Tibial nerve (tissue), 4 donors: ENCODE measurements at regions not wholly inside any gene's neighbourhood (a gene's known extent, or its start where the extent isn't known, plus 50 kb on each side); places are given as distances from the start of the nearest gene placed in this dataset.
A peak's percentile ranks its signal among the peaks of the same experiment; 100 is the strongest.

Source experiments
- DNase-seq, 2 donors: peaks; one replicate each; pipeline ENCODE4 v3.0.0-alpha.2; 2019; ENCODE audit warnings: low spot score in 2 of 2
- H3K27ac ChIP-seq, 4 donors: fragments of 200-600 bp; sonication (generic) in 3 of 4; one replicate each; pipeline ENCODE4 v1.5.1; 2017 to 2019; ENCODE audit warnings: mild to moderate bottlenecking in 1 of 4
- H3K27me3 ChIP-seq, 2 donors: fragments of 200-600 bp; sonication (generic) in 1 of 2; one replicate each; pipeline versions ENCODE4 v1.5.1 to v1.6.0; 2017 to 2019
- H3K36me3 ChIP-seq, 3 donors: fragments of 200-600 bp; sonication (generic); one replicate each; pipeline ENCODE4 v1.5.1; 2018 to 2019
- H3K4me1 ChIP-seq, 4 donors: fragments of 200-600 bp; sonication (generic) in 3 of 4; one replicate each; pipeline ENCODE4 v1.5.1; 2017 to 2019
- H3K4me3 ChIP-seq, 4 donors: fragments of 200-600 bp; sonication (generic) in 3 of 4; one replicate each; pipeline ENCODE4 v1.5.1; 2017 to 2019; ENCODE audit warnings: mild to moderate bottlenecking in 1 of 4, moderate library complexity in 1 of 4
- H3K9me3 ChIP-seq, 4 donors: fragments of 200-600 bp; sonication (generic) in 3 of 4; one replicate each; pipeline ENCODE4 v1.5.1; 2017 to 2019
- CTCF ChIP-seq, 5 experiments: fragments of 200-600 bp in 3 of 5; fragments of 450-650 bp in 2 of 5; sonication (generic) in 3 of 5; IDR thresholded peaks; one replicate each; pipeline ENCODE4 v1.5.1; 2016 to 2019; ENCODE audit warnings: antibody characterized with exemption in 5 of 5, mild to moderate bottlenecking in 3 of 5, moderate library complexity in 2 of 5
- EP300 ChIP-seq, 2 donors: sonication (generic); formaldehyde crosslinking; IDR thresholded peaks; one replicate each; pipeline ENCODE4 v1.6.1; 2017; ENCODE audit warnings: antibody characterized with exemption in 2 of 2, mild to moderate bottlenecking in 1 of 2
- POLR2A ChIP-seq, 2 donors: fragments of 450-650 bp; IDR thresholded peaks; one replicate each; pipeline ENCODE4 v1.6.1; 2017; ENCODE audit warnings: antibody characterized with exemption in 2 of 2, mild to moderate bottlenecking in 2 of 2, moderate library complexity in 2 of 2
- WGBS, 2 donors: methylation state at CpG; one replicate each; pipeline ENCODE4 v1.1.5; 2018; 5-methylcytosine and 5-hydroxymethylcytosine counted together

- no peak for TF ChIP-seq EP300 (IDR thresholded peaks at IDR 0.05)
- no peak for TF ChIP-seq POLR2A (IDR thresholded peaks at IDR 0.05)
- TF ChIP-seq CTCF (IDR thresholded peaks at IDR 0.05): no peak
These were observed 313.7 kb downstream of the SEC14L1 start for GRCh38 chr17:77454242-77455095.

GRCh38 chr17:77455111-77455890 is 314.5 kb downstream of the SEC14L1 start:
- 41 to 55% methylated on average over 22 to 24 of the region's 25 CpGs for WGBS, 2 donors

More at GRCh38 chr17:77454242-77455095, 313.7 kb downstream of the SEC14L1 start:
- DNase-seq: no peak
- Histone ChIP-seq H3K4me3 (peak overlapping the region in 3 of 4 donors; percentile 20 to 36 (median 23)), H3K9me3 (no peaks in the 10 kb centered on the region), H3K27me3 (no peaks in the 10 kb centered on the region), H3K36me3 (no peaks in the 10 kb centered on the region), H3K4me1 (peaks cover under 1 to 96% (median 91%) of the 10 kb centered on the region in 4 donors), H3K27ac (peak overlapping the region; percentile 61 to 94 (median 90))
- WGBS, 2 donors: 45 to 64% methylated on average over 29 to 31 of the region's 31 CpGs

GRCh38 chr17:77455891-77456260 is 315.1 kb downstream of the SEC14L1 start:
- no peaks in the 10 kb centered on the region for H3K36me3 ChIP-seq
- peak overlapping the region in 3 of 4 donors; percentile 90 to 94 (median 91) for H3K27ac ChIP-seq
- peaks cover 0 to 94% (median 91%) of the 10 kb centered on the region in 4 donors for H3K4me1 ChIP-seq
- H3K4me3 ChIP-seq: no peak overlapping the region
- H3K9me3 ChIP-seq: no peaks in the 10 kb centered on the region
- no peak for DNase-seq
- 52 to 54% methylated on average over 16 of the region's 16 CpGs for WGBS, 2 donors
- no peaks in the 10 kb centered on the region for H3K27me3 ChIP-seq
- TF ChIP-seq POLR2A (IDR thresholded peaks at IDR 0.05) (no peak), CTCF (IDR thresholded peaks at IDR 0.05) (no peak), EP300 (IDR thresholded peaks at IDR 0.05) (no peak)

More at GRCh38 chr17:77455111-77455890, 314.5 kb downstream of the SEC14L1 start:
- Histone ChIP-seq H3K9me3 (no peaks in the 10 kb centered on the region), H3K27me3 (no peaks in the 10 kb centered on the region), H3K36me3 (no peaks in the 10 kb centered on the region), H3K27ac (peak overlapping the region; percentile 61 to 94 (median 90)), H3K4me3 (peak overlapping the region in 2 of 4 donors; percentile 23 to 36), H3K4me1 (peaks cover 0 to 96% (median 91%) of the 10 kb centered on the region in 4 donors)
- peak; percentile 51 to 67 for DNase-seq
- TF ChIP-seq CTCF (IDR thresholded peaks at IDR 0.05) (no peak), EP300 (IDR thresholded peaks at IDR 0.05) (peak in 1 of 2 donors; percentile 62), POLR2A (IDR thresholded peaks at IDR 0.05) (peak; percentile 44)

- WGBS, 2 donors: 77 to 90% methylated on average over 6 to 15 of the region's 18 CpGs
- Histone ChIP-seq H3K27me3 (no peaks in the 10 kb centered on the region), H3K4me3 (no peak overlapping the region), H3K36me3 (no peaks in the 10 kb centered on the region), H3K27ac (peak overlapping the region in 3 of 4 donors; percentile 90 to 94 (median 91)), H3K9me3 (no peaks in the 10 kb centered on the region), H3K4me1 (peaks cover 0 to 95% (median 93%) of the 10 kb centered on the region in 4 donors)
- no peak for DNase-seq
- TF ChIP-seq CTCF (IDR thresholded peaks at IDR 0.05): no peak
- no peak for TF ChIP-seq EP300 (IDR thresholded peaks at IDR 0.05)
- TF ChIP-seq POLR2A (IDR thresholded peaks at IDR 0.05): no peak
These were observed 315.6 kb downstream of the SEC14L1 start for GRCh38 chr17:77456271-77456950.
